Suprapubic skin (tissue), 4 donors: ENCODE measurements at regions not wholly inside any gene's neighbourhood (a gene's known extent, or its start where the extent isn't known, plus 50 kb on each side); places are given as distances from the start of the nearest gene placed in this dataset.

Source experiments
- DNase-seq, 2 donors: peaks; one replicate each; pipeline ENCODE4 v3.0.0-alpha.2; 2019; ENCODE audit warnings: low spot score in 2 of 2
- H3K27ac ChIP-seq: fragments of 200-600 bp; sonication (generic); one replicate; pipeline ENCODE4 v1.5.1; 2019
- H3K27me3 ChIP-seq: fragments of 200-600 bp; sonication (generic); one replicate; pipeline ENCODE4 v1.5.1; 2019
- H3K36me3 ChIP-seq: fragments of 200-600 bp; sonication (generic); one replicate; pipeline ENCODE4 v1.5.1; 2019
- H3K4me1 ChIP-seq: fragments of 200-600 bp; sonication (generic); one replicate; pipeline ENCODE4 v1.5.1; 2019
- H3K4me3 ChIP-seq: fragments of 200-600 bp; sonication (generic); one replicate; pipeline ENCODE4 v1.5.1; 2019; ENCODE audit warnings: mild to moderate bottlenecking
- H3K9me3 ChIP-seq: fragments of 200-600 bp; sonication (generic); one replicate; pipeline ENCODE4 v1.5.1; 2019
- CTCF ChIP-seq, 2 donors: fragments of 200-600 bp in 1 of 2; fragments of 450-650 bp in 1 of 2; sonication (generic) in 1 of 2; IDR thresholded peaks; one replicate each; pipeline ENCODE4 v1.5.1; 2016 to 2019; ENCODE audit warnings: antibody characterized with exemption in 2 of 2, mild to moderate bottlenecking in 1 of 2, moderate library complexity in 1 of 2
- EP300 ChIP-seq: sonication (generic); formaldehyde crosslinking; IDR thresholded peaks from one replicate; pipeline ENCODE4 v1.6.1; 2017; ENCODE audit warnings: antibody characterized with exemption
- POLR2A ChIP-seq, 2 donors: fragments of 450-650 bp; IDR thresholded peaks; one replicate each; pipeline ENCODE4 v1.6.1; 2017; ENCODE audit warnings: antibody characterized with exemption in 2 of 2, mild to moderate bottlenecking in 2 of 2, moderate library complexity in 2 of 2
- POLR2AphosphoS5 ChIP-seq, 3 donors: sonication (generic); formaldehyde crosslinking; IDR thresholded peaks; one replicate each; pipeline ENCODE4 v1.6.1; 2017; ENCODE audit warnings: antibody characterized with exemption in 3 of 3
- WGBS: methylation state at CpG from one replicate; pipeline ENCODE4 v1.1.5; 2018; 5-methylcytosine and 5-hydroxymethylcytosine counted together

- H3K27me3 ChIP-seq, result no peaks in the 10 kb centered on the region
- no peaks in the 10 kb centered on the region for H3K9me3 ChIP-seq
- TF ChIP-seq POLR2AphosphoS5 (IDR thresholded peaks at IDR 0.05), result no peak
- no peak for TF ChIP-seq EP300
- TF ChIP-seq POLR2A (IDR thresholded peaks at IDR 0.05), result no peak
- no peak for TF ChIP-seq CTCF (IDR thresholded peaks at IDR 0.05)
- DNase-seq, result no peak
- H3K4me3 ChIP-seq, result no peak overlapping the region
- no peak overlapping the region for H3K27ac ChIP-seq
- no peaks in the 10 kb centered on the region for H3K36me3 ChIP-seq
- H3K4me1 ChIP-seq, result peaks cover 7% of the 10 kb centered on the region
These were observed 117.2 kb upstream of the MTNR1B start for GRCh38 chr11:92852229-92852628.

GRCh38 chr11:92852946-92853345 is 116.5 kb upstream of the MTNR1B start:
- H3K36me3 ChIP-seq, result no peaks in the 10 kb centered on the region
- no peak overlapping the region for H3K27ac ChIP-seq
- 80% methylated on average over 1 of the region's 7 CpGs for WGBS

DNA sequence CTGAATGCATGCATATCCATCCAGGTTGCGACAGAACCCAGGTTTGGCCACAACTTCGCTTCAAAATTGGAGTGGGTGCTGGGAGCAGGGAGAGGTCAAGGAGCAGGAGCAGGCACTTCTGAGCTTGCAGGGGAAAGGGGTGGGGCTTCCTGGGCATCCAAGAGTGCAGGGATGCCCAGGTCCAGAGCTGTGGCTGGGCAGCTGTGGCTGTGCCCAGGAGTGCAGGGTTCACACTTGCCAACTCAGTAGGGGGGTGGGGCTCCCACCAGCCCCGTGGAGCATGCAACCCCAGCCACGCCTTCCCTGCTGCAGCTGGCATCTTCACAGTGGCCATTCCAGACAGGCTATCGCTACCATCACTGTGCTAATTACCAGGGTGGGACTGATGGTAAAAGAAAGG is 115.3 kb upstream of the MTNR1B start:
- DNase-seq, result no peak
- no peak overlapping the region for H3K27ac ChIP-seq
- no peak overlapping the region for H3K4me3 ChIP-seq
- no peaks in the 10 kb centered on the region for H3K36me3 ChIP-seq
- no peaks in the 10 kb centered on the region for H3K9me3 ChIP-seq
- TF ChIP-seq CTCF (IDR thresholded peaks at IDR 0.05) (no peak), POLR2AphosphoS5 (IDR thresholded peaks at IDR 0.05) (no peak), POLR2A (IDR thresholded peaks at IDR 0.05) (no peak)
- H3K4me1 ChIP-seq, result peaks cover 7% of the 10 kb centered on the region
- WGBS, result 66% methylated on average over 4 of the region's 5 CpGs
- H3K27me3 ChIP-seq, result no peaks in the 10 kb centered on the region

More at GRCh38 chr11:92852946-92853345, 116.5 kb upstream of the MTNR1B start:
- no peak for DNase-seq
- peaks cover 7% of the 10 kb centered on the region for H3K4me1 ChIP-seq
- no peaks in the 10 kb centered on the region for H3K27me3 ChIP-seq
- TF ChIP-seq CTCF (IDR thresholded peaks at IDR 0.05) (no peak), EP300 (no peak), POLR2AphosphoS5 (IDR thresholded peaks at IDR 0.05) (peak in 1 of 3 donors; percentile 34), POLR2A (IDR thresholded peaks at IDR 0.05) (no peak)
- no peaks in the 10 kb centered on the region for H3K9me3 ChIP-seq
- H3K4me3 ChIP-seq, result no peak overlapping the region

DNA sequence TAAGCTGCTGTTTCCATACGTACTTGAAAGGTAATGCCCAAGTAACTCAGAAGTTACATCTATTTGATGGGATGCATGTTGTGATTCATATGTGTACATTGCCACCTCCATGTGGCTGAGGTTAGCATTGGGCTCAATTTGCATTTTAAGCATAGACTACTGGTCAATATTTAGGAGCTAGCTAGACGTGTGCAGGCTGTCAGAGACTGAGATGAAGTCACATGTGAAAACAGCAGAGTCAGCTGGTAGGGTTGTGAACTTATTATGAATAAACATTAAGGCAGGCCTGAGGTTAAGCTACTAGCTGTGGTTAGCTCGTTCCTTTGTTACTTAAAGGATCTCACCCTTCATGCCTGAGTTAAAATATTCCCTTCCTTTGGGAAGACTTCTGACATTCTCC is 114.5 kb upstream of the MTNR1B start:
- H3K9me3 ChIP-seq, result no peaks in the 10 kb centered on the region
- WGBS, result 61% methylated on average over 3 of the region's 3 CpGs
- no peak overlapping the region for H3K27ac ChIP-seq
- no peak for TF ChIP-seq POLR2A (IDR thresholded peaks at IDR 0.05)
- H3K36me3 ChIP-seq, result no peaks in the 10 kb centered on the region
- no peaks in the 10 kb centered on the region for H3K27me3 ChIP-seq
- H3K4me1 ChIP-seq, result peaks cover 7% of the 10 kb centered on the region
- no peak overlapping the region for H3K4me3 ChIP-seq
- no peak for DNase-seq

- TF ChIP-seq POLR2A (IDR thresholded peaks at IDR 0.05) (no peak), POLR2AphosphoS5 (IDR thresholded peaks at IDR 0.05) (no peak), CTCF (IDR thresholded peaks at IDR 0.05) (no peak), EP300 (no peak)
- no peak overlapping the region for H3K4me3 ChIP-seq
- no peak overlapping the region for H3K27ac ChIP-seq
- no peaks in the 10 kb centered on the region for H3K27me3 ChIP-seq
- DNase-seq, result no peak
- no peaks in the 10 kb centered on the region for H3K36me3 ChIP-seq
- peaks cover 7% of the 10 kb centered on the region for H3K4me1 ChIP-seq
- no peaks in the 10 kb centered on the region for H3K9me3 ChIP-seq
- 54% methylated on average over 2 of the region's 2 CpGs for WGBS
These were observed 113.6 kb upstream of the MTNR1B start for GRCh38 chr11:92855607-92856405.
